ENCODE measurements at regions not wholly inside any gene's neighbourhood (a gene's known extent, or its start where the extent isn't known, plus 50 kb on each side); places are given as distances from the start of the nearest gene placed in this dataset.
A peak's percentile ranks its signal among the peaks of the same experiment; 100 is the strongest.
"Not testable (repeated sequence)": the region's sequence is repeated elsewhere in the genome, so short reads cannot be mapped to it uniquely, and the experiment has no call there.

DNA sequence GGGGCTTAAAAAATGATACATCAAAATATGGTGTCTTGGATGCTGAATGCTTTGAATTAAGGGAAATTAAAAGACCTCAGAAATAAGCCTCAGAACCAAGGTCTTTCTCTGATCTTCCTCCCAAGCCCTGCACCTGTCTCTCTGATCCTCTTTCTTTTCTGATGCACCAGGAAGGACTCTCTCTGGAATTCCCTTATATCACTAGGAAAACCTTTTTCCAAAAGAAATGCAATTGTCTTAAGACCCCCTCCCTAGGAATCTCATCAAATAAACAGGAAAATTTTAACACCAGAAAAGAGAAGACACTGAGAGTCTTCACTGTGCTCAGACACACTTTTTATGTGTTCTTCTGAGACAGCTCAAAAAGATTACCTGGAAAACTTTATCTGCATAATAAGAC, 159.5 kb upstream of the PTBP2 start:
- TF ChIP-seq, protein P1, sequence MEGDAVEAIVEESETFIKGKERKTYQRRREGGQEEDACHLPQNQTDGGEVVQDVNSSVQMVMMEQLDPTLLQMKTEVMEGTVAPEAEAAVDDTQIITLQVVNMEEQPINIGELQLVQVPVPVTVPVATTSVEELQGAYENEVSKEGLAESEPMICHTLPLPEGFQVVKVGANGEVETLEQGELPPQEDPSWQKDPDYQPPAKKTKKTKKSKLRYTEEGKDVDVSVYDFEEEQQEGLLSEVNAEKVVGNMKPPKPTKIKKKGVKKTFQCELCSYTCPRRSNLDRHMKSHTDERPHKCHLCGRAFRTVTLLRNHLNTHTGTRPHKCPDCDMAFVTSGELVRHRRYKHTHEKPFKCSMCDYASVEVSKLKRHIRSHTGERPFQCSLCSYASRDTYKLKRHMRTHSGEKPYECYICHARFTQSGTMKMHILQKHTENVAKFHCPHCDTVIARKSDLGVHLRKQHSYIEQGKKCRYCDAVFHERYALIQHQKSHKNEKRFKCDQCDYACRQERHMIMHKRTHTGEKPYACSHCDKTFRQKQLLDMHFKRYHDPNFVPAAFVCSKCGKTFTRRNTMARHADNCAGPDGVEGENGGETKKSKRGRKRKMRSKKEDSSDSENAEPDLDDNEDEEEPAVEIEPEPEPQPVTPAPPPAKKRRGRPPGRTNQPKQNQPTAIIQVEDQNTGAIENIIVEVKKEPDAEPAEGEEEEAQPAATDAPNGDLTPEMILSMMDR (IDR thresholded peaks at IDR 0.05; ENCODE audit: insufficient read depth, low read length), result no peak
- DNase-seq (ENCODE audit: low read depth in 1 of 2, low spot score in 1 of 2), result no peak
- H3K27ac ChIP-seq (replicated peaks), result no peak overlapping the region
- no peak overlapping the region for H3K4me3 ChIP-seq (replicated peaks; ENCODE audit: insufficient read depth, low read length)
- no peaks in the 10 kb centered on the region for H3K27me3 ChIP-seq (ENCODE audit: insufficient read depth, poor library complexity, severe bottlenecking)

DNA sequence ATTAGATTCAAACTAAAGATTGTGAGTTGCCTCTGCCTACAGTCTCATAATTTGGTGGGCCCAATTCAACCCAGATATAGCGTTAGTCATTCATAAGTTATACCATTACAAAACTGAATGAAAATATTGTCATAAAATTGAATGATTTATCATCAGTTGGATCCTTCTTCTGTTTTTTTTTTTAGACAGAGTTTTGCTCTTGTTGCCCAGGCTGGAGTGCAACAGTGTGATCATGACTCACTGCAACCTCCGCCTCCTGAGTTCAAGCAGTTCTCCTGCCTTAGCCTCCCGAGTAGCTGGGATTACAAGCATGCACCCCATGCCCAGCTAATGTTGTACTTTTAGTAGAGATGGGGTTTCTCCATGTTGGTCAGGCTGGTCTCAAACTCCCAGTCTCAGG, 157.2 kb upstream of the PTBP2 start:
- H3K27ac ChIP-seq (replicated peaks); H3K4me3 ChIP-seq (replicated peaks; ENCODE audit: insufficient read depth, low read length); DNase-seq (ENCODE audit: low read depth in 1 of 2, low spot score in 1 of 2); H3K27me3 ChIP-seq (ENCODE audit: insufficient read depth, poor library complexity, severe bottlenecking): not testable (repeated sequence)

DNA sequence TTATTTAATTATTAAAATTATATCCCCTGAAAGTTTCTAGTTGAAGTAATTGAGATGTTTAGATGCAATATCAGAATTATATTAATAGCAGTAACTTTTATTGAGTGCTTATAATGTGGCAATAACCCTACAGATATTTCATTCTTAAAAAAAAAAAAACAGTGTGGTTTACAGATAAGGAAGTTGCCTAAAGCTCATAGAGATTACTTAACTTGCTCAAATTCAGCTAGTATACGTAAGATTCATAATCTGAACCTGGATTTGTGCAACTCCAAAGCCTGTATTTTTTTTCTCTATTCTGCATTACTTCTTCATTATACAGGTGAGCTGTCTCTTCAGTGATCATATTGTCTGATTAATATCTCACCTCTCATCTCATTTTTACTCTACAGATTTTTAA, 156.0 kb upstream of the PTBP2 start:
- DNase-seq (ENCODE audit: low read depth in 1 of 2, low spot score in 1 of 2), result peak; percentile 13 to 56
- Histone ChIP-seq H3K27ac (replicated peaks) (peak overlapping the region; percentile 15; the same call in 1 of the 2 replicates), H3K4me3 (replicated peaks; ENCODE audit: insufficient read depth, low read length) (no peak overlapping the region), H3K27me3 (ENCODE audit: insufficient read depth, poor library complexity, severe bottlenecking) (no peaks in the 10 kb centered on the region)
- no peak; the same call in 1 of the 2 replicates for TF ChIP-seq SPI1 (IDR thresholded peaks at IDR 0.05; ENCODE audit: borderline replicate concordance, low read depth)
- TF ChIP-seq, protein P2, sequence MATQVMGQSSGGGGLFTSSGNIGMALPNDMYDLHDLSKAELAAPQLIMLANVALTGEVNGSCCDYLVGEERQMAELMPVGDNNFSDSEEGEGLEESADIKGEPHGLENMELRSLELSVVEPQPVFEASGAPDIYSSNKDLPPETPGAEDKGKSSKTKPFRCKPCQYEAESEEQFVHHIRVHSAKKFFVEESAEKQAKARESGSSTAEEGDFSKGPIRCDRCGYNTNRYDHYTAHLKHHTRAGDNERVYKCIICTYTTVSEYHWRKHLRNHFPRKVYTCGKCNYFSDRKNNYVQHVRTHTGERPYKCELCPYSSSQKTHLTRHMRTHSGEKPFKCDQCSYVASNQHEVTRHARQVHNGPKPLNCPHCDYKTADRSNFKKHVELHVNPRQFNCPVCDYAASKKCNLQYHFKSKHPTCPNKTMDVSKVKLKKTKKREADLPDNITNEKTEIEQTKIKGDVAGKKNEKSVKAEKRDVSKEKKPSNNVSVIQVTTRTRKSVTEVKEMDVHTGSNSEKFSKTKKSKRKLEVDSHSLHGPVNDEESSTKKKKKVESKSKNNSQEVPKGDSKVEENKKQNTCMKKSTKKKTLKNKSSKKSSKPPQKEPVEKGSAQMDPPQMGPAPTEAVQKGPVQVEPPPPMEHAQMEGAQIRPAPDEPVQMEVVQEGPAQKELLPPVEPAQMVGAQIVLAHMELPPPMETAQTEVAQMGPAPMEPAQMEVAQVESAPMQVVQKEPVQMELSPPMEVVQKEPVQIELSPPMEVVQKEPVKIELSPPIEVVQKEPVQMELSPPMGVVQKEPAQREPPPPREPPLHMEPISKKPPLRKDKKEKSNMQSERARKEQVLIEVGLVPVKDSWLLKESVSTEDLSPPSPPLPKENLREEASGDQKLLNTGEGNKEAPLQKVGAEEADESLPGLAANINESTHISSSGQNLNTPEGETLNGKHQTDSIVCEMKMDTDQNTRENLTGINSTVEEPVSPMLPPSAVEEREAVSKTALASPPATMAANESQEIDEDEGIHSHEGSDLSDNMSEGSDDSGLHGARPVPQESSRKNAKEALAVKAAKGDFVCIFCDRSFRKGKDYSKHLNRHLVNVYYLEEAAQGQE (IDR thresholded peaks at IDR 0.05; ENCODE audit: insufficient replicate concordance, low read depth), result no peak
- no peak for TF ChIP-seq POLR2AphosphoS5 (IDR thresholded peaks at IDR 0.05; ENCODE audit: low read depth)
- TF ChIP-seq, protein P1 (IDR thresholded peaks at IDR 0.05; ENCODE audit: insufficient read depth, low read length), result no peak
- TF ChIP-seq GABPA (IDR thresholded peaks at IDR 0.05; ENCODE audit: low read depth), result no peak

DNA sequence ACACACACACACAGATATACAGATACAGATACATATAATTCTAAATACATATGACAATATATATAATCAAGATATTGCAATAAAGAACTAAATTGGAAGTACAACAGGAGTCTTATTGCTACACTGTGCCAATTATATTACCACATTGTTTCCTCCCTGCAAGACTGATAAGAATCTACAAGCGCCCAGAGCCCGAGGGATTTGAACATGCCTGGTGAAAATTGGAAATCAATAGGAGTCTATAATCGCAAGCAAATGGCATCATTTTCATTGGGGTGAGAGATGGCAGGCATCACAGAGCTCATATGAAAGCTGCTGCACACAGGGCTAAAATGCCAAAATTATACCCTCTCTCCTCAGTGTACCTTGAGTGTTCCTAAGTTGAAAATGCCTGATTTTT, 152.9 kb upstream of the PTBP2 start:
- Histone ChIP-seq H3K4me3 (replicated peaks; ENCODE audit: insufficient read depth, low read length) (no peak overlapping the region), H3K27ac (replicated peaks) (no peak overlapping the region), H3K27me3 (ENCODE audit: insufficient read depth, poor library complexity, severe bottlenecking) (no peaks in the 10 kb centered on the region)
- no peak for DNase-seq (ENCODE audit: low read depth in 1 of 2, low spot score in 1 of 2)
- TF ChIP-seq, protein P1 (IDR thresholded peaks at IDR 0.05; ENCODE audit: insufficient read depth, low read length), result no peak
- TF ChIP-seq, protein P2 (IDR thresholded peaks at IDR 0.05; ENCODE audit: insufficient replicate concordance, low read depth), result no peak
- TF ChIP-seq GABPA (IDR thresholded peaks at IDR 0.05; ENCODE audit: low read depth) (no peak), SPI1 (IDR thresholded peaks at IDR 0.05; ENCODE audit: borderline replicate concordance, low read depth) (no peak), POLR2AphosphoS5 (IDR thresholded peaks at IDR 0.05; ENCODE audit: low read depth) (no peak)
